ENCODE measurements at regions not wholly inside any gene's neighbourhood (a gene's known extent, or its start where the extent isn't known, plus 50 kb on each side); places are given as distances from the start of the nearest gene placed in this dataset.

- no peak for TF ChIP-seq CTCF (IDR thresholded peaks at IDR 0.05; ENCODE audit: low read depth, low read length, missing input control)
- no peak for TF ChIP-seq SP1 (IDR thresholded peaks at IDR 0.05)
- TF ChIP-seq RXRA (IDR thresholded peaks at IDR 0.05), result no peak
- no peak for TF ChIP-seq GABPA (IDR thresholded peaks at IDR 0.05 in 1 of 2, conservative IDR thresholded peaks at IDR 0.05 in 1 of 2)
- no peak for TF ChIP-seq ATF3 (IDR thresholded peaks at IDR 0.05)
These were observed 245.9 kb upstream of the LMCD1 start for GRCh38 chr3:8255725-8256124.
